CD4-positive, alpha-beta T cell (primary cell): ENCODE measurements at regions not wholly inside any gene's neighbourhood (a gene's known extent, or its start where the extent isn't known, plus 50 kb on each side); places are given as distances from the start of the nearest gene placed in this dataset.

ENCODE experiments used
- ATAC-seq: fragments of 200-7000 bp; cut with Tn5 transposase; one replicate; pipeline ENCODE4 v1.10.0; 2022; ENCODE audit warnings: mild to moderate bottlenecking; ENCODE audit not compliant: poor library complexity
- CTCF ChIA-PET: fragments of 350-600 bp; sonication (Branson Sonifier 250); formaldehyde crosslinking; loops from one replicate; lab custom pipeline; 2021; ENCODE audit warnings: antibody characterized with exemption, inconsistent platforms; lab: Charles Lee
- POLR2A ChIA-PET: fragments of 350-600 bp; sonication (Branson Sonifier 250); formaldehyde crosslinking; loops from one replicate; lab custom pipeline; 2021; ENCODE audit warnings: antibody characterized with exemption, inconsistent platforms; lab: Charles Lee
- DNase-seq, 14 experiments: peaks; one replicate each; pipeline ENCODE4 v3.0.0-alpha.2; 2013 to 2020; ENCODE audit warnings: mixed read lengths in 2 of 14
- H3K27ac ChIP-seq, 2 donors: one replicate each; pipeline versions ENCODE4 v1.5.1 to v1.7.0; 2013; ENCODE audit warnings: low read length in 2 of 2, low read depth in 1 of 2, mild to moderate bottlenecking in 1 of 2
- H3K27me3 ChIP-seq, 2 experiments: 1 replicate in 1 of 2; 2 replicates in 1 of 2; pipeline versions ENCODE4 v1.6.1 to v1.7.0; 2013; ENCODE audit warnings: low read length in 2 of 2, control low read depth in 1 of 2, mild to moderate bottlenecking in 1 of 2, moderate library complexity in 1 of 2; ENCODE audit not compliant: insufficient read depth in 2 of 2, control insufficient read depth in 1 of 2
- H3K36me3 ChIP-seq: one replicate; pipeline ENCODE4 v1.6.1; 2013; ENCODE audit warnings: low read length, control low read depth; ENCODE audit not compliant: insufficient read depth
- H3K4me1 ChIP-seq: one replicate; pipeline ENCODE4 v1.6.1; 2013; ENCODE audit warnings: low read length, control low read depth; ENCODE audit not compliant: insufficient read depth
- H3K4me3 ChIP-seq: one replicate; pipeline ENCODE4 v1.5.1; 2013; ENCODE audit warnings: mild to moderate bottlenecking, low read length, moderate library complexity
- H3K9me3 ChIP-seq, 2 experiments: 1 replicate in 1 of 2; 2 replicates in 1 of 2; pipeline versions ENCODE4 v1.6.1 to v1.7.0; 2013; ENCODE audit warnings: low read length in 2 of 2, mild to moderate bottlenecking in 2 of 2, control low read depth in 1 of 2, moderate library complexity in 1 of 2; ENCODE audit not compliant: control insufficient read depth in 1 of 2, insufficient read depth in 1 of 2
- H3K27ac Mint-ChIP-seq: one replicate; pipeline ENCODE4 v1.8.0; 2020; ENCODE audit warnings: mixed read lengths
- H3K27me3 Mint-ChIP-seq: one replicate; pipeline ENCODE4 v1.8.0; 2021; ENCODE audit warnings: mixed read lengths
- H3K36me3 Mint-ChIP-seq: one replicate; pipeline ENCODE4 v1.8.0; 2021; ENCODE audit warnings: low read depth, mixed read lengths
- H3K4me1 Mint-ChIP-seq: one replicate; pipeline ENCODE4 v1.8.0; 2021; ENCODE audit warnings: low read depth, mixed read lengths
- H3K4me3 Mint-ChIP-seq: one replicate; pipeline ENCODE4 v1.8.0; 2020; ENCODE audit warnings: mild to moderate bottlenecking, mixed read lengths
- H3K9me3 Mint-ChIP-seq: one replicate; pipeline ENCODE4 v1.8.0; 2020; ENCODE audit warnings: mixed read lengths
- intact Hi-C, 2 experiments: fragments of 100-400 bp; cut with DNase I in 1 of 2; cut with micrococcal nuclease in 1 of 2; formaldehyde crosslinking; loops; one replicate each; pipeline versions ENCODE4 v1.15.1 to v1.9.0; 2023 to 2025; cut with DNase I, micrococcal nuclease
- TF ChIP-seq, protein P1 (sequence below): fragments of 200-600 bp; IDR thresholded peaks from one replicate; pipeline ENCODE4 v1.8.0; 2022; ENCODE audit warnings: antibody characterized with exemption, mild to moderate bottlenecking

DNA sequence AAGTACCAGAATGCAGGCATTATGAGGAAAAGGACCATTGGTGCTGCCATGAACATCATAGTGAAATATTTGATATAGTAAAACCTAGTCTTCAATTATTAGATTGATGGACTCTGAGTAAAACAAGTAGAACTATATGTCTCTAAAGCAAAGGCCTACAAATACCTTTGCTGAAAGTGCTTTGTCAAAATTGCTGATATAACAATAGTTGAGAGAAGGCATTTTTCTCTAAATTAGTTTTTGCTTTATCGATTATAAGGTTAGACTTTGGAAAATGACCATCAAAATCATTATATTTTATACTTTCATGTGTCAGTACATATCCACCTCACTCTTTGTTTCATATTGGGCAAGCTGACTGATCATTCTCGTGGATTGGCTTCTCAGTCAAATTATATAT is 836.0 kb upstream of the FBXO33 start:
- H3K9me3 Mint-ChIP-seq: no peaks in the 10 kb centered on the region
- POLR2A ChIA-PET: no interaction called here
- no peak overlapping the region for H3K4me3 ChIP-seq
- DNase-seq (no peak), ATAC-seq (no peak)
- no peaks in the 10 kb centered on the region for H3K36me3 Mint-ChIP-seq
- intact Hi-C loops: no loop called here
- CTCF ChIA-PET: no interaction called here
- no peak overlapping the region for H3K4me3 Mint-ChIP-seq
- TF ChIP-seq, protein P1, sequence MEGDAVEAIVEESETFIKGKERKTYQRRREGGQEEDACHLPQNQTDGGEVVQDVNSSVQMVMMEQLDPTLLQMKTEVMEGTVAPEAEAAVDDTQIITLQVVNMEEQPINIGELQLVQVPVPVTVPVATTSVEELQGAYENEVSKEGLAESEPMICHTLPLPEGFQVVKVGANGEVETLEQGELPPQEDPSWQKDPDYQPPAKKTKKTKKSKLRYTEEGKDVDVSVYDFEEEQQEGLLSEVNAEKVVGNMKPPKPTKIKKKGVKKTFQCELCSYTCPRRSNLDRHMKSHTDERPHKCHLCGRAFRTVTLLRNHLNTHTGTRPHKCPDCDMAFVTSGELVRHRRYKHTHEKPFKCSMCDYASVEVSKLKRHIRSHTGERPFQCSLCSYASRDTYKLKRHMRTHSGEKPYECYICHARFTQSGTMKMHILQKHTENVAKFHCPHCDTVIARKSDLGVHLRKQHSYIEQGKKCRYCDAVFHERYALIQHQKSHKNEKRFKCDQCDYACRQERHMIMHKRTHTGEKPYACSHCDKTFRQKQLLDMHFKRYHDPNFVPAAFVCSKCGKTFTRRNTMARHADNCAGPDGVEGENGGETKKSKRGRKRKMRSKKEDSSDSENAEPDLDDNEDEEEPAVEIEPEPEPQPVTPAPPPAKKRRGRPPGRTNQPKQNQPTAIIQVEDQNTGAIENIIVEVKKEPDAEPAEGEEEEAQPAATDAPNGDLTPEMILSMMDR: no peak
- no peaks in the 10 kb centered on the region for H3K27me3 Mint-ChIP-seq
- no peak overlapping the region for H3K27ac Mint-ChIP-seq
- no peaks in the 10 kb centered on the region for H3K4me1 Mint-ChIP-seq
- H3K9me3 ChIP-seq: peaks cover 0 to 3% of the 10 kb centered on the region in 2 experiments
- H3K36me3 ChIP-seq: no peaks in the 10 kb centered on the region
- H3K4me1 ChIP-seq: no peaks in the 10 kb centered on the region
- no peak overlapping the region for H3K27ac ChIP-seq
- no peaks in the 10 kb centered on the region for H3K27me3 ChIP-seq

DNA sequence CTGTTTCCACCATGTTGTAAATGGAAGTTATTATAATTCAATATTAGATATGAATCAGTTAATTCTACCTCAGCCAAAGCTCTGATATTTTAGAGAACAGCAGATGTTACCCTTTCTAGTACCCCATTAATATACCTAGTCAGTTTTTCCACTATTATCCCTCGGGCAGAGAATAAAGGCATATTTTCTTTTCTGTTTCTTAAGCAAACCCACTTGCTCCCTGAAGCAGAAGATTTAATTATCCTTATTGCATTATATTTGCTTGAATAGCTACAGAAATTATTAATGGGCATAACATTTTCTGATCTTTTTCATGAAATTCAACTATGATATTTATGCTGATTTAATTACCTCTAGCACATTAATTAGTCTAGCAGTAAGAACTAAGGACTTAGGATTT is 832.9 kb upstream of the FBXO33 start:
- H3K27ac ChIP-seq: no peak overlapping the region

DNA sequence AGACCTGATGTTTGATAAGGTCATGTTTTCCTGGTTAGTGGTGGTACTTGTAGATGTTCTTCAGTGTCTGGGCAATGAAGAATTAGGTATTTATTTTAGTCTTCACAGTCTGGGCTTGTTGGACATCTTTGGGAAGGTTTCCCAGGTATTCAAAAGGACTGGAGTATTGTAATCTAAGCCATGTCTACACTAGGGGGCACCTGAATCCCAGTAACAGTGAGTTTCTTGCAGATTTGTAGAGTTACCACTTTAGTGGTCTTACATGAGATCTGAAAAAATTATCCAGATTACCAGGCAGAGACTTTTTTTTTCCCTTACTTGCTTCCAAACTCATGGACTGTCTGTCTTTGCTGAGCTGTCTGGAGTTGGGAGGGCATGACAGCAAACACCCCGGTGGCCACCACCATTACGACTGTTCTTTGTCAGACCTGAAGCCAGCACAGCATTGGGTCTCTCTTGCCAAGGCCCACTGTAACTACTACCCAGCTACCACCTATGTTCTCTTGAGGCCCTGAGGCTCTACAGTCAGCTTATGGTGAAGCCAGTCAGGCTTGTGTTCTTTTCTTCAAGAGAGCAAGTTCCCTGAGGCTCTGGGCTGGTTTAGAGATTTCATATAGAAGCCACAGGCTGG is 820.7 kb upstream of the FBXO33 start:
- H3K9me3 ChIP-seq: no peaks in the 10 kb centered on the region
- peaks cover 10% of the 10 kb centered on the region for H3K9me3 Mint-ChIP-seq
- DNase-seq (no peak), ATAC-seq (no peak)
- H3K4me3 ChIP-seq: no peak overlapping the region
- H3K4me3 Mint-ChIP-seq: no peak overlapping the region
- no peak overlapping the region for H3K27ac Mint-ChIP-seq
- H3K27me3 ChIP-seq: no peaks in the 10 kb centered on the region
- no peaks in the 10 kb centered on the region for H3K36me3 ChIP-seq
- no peaks in the 10 kb centered on the region for H3K27me3 Mint-ChIP-seq
- no peaks in the 10 kb centered on the region for H3K4me1 Mint-ChIP-seq
- no peaks in the 10 kb centered on the region for H3K4me1 ChIP-seq
- ChIA-PET CTCF (no interaction called here), POLR2A (no interaction called here)
- no peaks in the 10 kb centered on the region for H3K36me3 Mint-ChIP-seq
- TF ChIP-seq, protein P1: no peak
- no peak overlapping the region for H3K27ac ChIP-seq
- intact Hi-C loops: no loop called here

More for the DNA sequence above, 832.9 kb upstream of the FBXO33 start:
- no peaks in the 10 kb centered on the region for H3K36me3 Mint-ChIP-seq
- no peaks in the 10 kb centered on the region for H3K36me3 ChIP-seq
- CTCF ChIA-PET: no interaction called here
- H3K27ac Mint-ChIP-seq: no peak overlapping the region
- intact Hi-C loops: no loop called here
- no peaks in the 10 kb centered on the region for H3K27me3 Mint-ChIP-seq
- H3K9me3 Mint-ChIP-seq: peaks cover 2% of the 10 kb centered on the region
- no peak overlapping the region for H3K4me3 Mint-ChIP-seq
- ATAC-seq (no peak), DNase-seq (no peak)
- H3K4me1 ChIP-seq: no peaks in the 10 kb centered on the region
- no peaks in the 10 kb centered on the region for H3K27me3 ChIP-seq
- TF ChIP-seq, protein P1: no peak
- POLR2A ChIA-PET: no interaction called here
- no peak overlapping the region for H3K4me3 ChIP-seq
- H3K4me1 Mint-ChIP-seq: no peaks in the 10 kb centered on the region
- H3K9me3 ChIP-seq: peaks cover 0 to 5% of the 10 kb centered on the region in 2 experiments
